Thoracic aorta (tissue), 2 donors: ENCODE measurements at regions not wholly inside any gene's neighbourhood (a gene's known extent, or its start where the extent isn't known, plus 50 kb on each side); places are given as distances from the start of the nearest gene placed in this dataset.

Source experiments
- ATAC-seq: fragments of 150-250 bp; one replicate; pipeline ENCODE4 v1.8.0; 2017; ENCODE audit warnings: low read depth; ENCODE audit not compliant: insufficient number of reproducible peaks, low FRiP score
- DNase-seq: peaks from one replicate; pipeline ENCODE4 v3.0.0-alpha.2; 2020; ENCODE audit warnings: low spot score
- H3K27ac ChIP-seq, 2 donors: fragments of 200-600 bp; sonication (generic); 1 replicate in 1 of 2; 2 replicates in 1 of 2; pipeline ENCODE4 v1.5.1; 2016; ENCODE audit warnings: mild to moderate bottlenecking in 2 of 2, moderate library complexity in 2 of 2
- H3K27me3 ChIP-seq: fragments of 200-600 bp; sonication (generic); replicated peaks from 2 replicates; pipeline ENCODE4 v1.6.0; 2016; ENCODE audit warnings: mild to moderate bottlenecking; ENCODE audit not compliant: insufficient read depth
- H3K36me3 ChIP-seq: fragments of 200-600 bp; sonication (generic); one replicate; pipeline ENCODE4 v1.5.1; 2016
- H3K4me1 ChIP-seq, 2 donors: fragments of 200-600 bp; sonication (generic); 1 replicate in 1 of 2; 2 replicates in 1 of 2; pipeline versions ENCODE4 v1.5.1 to v1.6.0; 2016; ENCODE audit warnings: low read depth in 2 of 2, mild to moderate bottlenecking in 1 of 2; ENCODE audit not compliant: control insufficient read depth in 1 of 2
- H3K4me3 ChIP-seq: fragments of 200-600 bp; sonication (generic); 2 replicates; pipeline ENCODE4 v1.5.1; 2016; ENCODE audit warnings: mild to moderate bottlenecking
- H3K9me3 ChIP-seq: fragments of 200-600 bp; sonication (generic); 2 replicates; pipeline ENCODE4 v1.5.1; 2016
- CTCF ChIP-seq: fragments of 200-600 bp; sonication (generic); IDR thresholded peaks from one replicate; pipeline ENCODE4 v1.5.1; 2019; ENCODE audit warnings: antibody characterized with exemption

DNA sequence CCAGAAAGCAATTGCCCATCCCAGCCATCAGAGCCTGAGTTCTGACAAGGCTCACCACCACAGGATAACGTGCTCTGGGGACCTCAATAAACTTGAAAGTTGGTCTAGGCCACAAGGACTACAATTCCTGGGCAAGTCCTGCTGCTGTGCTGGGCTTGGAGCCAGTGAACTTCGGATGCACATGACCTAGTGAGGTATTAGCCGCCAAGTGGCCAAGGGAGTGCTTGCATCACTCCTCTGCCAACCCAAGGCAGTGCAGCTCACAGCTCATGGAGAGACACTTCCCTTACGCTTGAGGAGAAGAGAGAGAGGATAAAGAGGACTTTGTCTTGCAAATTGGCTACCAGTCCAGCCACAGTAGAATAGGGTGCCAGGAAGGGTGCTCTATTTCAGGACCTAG, 219.6 kb downstream of the MBD2 start:
- no peak for ATAC-seq
- TF ChIP-seq CTCF = no peak

DNA sequence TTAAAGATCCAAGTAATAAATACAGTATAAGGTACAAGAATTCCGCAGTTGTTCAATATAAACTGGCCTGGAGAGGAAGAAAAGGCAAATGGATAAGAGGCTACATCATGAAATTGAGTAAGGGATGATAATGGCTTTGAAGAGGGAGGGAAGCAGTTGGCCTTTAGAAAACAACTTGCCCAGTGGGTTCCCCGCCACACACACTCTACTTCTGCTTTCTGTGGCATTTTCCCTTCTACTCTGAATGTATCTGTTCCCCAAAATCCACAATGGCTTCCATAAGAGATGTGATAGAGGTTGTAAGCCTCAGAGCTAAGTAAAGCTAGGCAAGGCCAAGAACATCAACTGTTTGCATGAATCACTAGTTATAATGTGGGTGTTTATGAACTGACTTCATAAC, 221.3 kb downstream of the MBD2 start:
- no peaks in the 10 kb centered on the region for H3K36me3 ChIP-seq
- DNase-seq (no peak), ATAC-seq (no peak)
- H3K27ac ChIP-seq = no peak overlapping the region
- no peaks in the 10 kb centered on the region for H3K4me1 ChIP-seq
- no peak for TF ChIP-seq CTCF
- H3K4me3 ChIP-seq = no peak overlapping the region
- H3K9me3 ChIP-seq = no peaks in the 10 kb centered on the region
- no peaks in the 10 kb centered on the region for H3K27me3 ChIP-seq

More for the DNA sequence above, 219.6 kb downstream of the MBD2 start:
- H3K9me3 ChIP-seq = no peaks in the 10 kb centered on the region
- no peaks in the 10 kb centered on the region for H3K4me1 ChIP-seq
- no peak overlapping the region for H3K4me3 ChIP-seq
- no peak overlapping the region for H3K27ac ChIP-seq
- no peak for DNase-seq
- no peaks in the 10 kb centered on the region for H3K36me3 ChIP-seq
- no peaks in the 10 kb centered on the region for H3K27me3 ChIP-seq

DNA sequence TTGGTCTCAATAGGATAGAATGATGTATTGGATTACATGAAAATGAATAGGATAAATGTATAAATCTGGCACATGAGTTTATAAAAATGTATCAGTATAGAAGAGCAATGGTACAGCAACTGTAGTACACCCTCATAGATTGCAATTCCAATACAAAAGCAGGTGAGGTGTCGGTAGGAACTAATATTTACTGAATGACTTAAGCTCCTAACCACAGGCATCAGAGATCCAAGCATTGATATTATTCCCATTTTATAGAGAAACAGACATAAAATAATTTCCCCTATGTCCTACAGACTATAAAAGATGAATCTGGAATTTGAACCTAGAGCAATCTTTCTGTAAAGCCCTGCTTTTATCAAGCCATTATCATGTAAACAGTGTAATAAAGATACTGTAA, 227.4 kb downstream of the MBD2 start:
- no peaks in the 10 kb centered on the region for H3K4me1 ChIP-seq
- H3K36me3 ChIP-seq = no peaks in the 10 kb centered on the region
- H3K27me3 ChIP-seq = no peaks in the 10 kb centered on the region
- DNase-seq (no peak), ATAC-seq (no peak)
- TF ChIP-seq CTCF = no peak
- no peak overlapping the region for H3K27ac ChIP-seq
- no peak overlapping the region for H3K4me3 ChIP-seq
- H3K9me3 ChIP-seq = no peaks in the 10 kb centered on the region

- no peak for ATAC-seq
- no peaks in the 10 kb centered on the region for H3K27me3 ChIP-seq
- no peaks in the 10 kb centered on the region for H3K36me3 ChIP-seq
- no peaks in the 10 kb centered on the region for H3K9me3 ChIP-seq
- DNase-seq = no peak
- no peak for TF ChIP-seq CTCF
- H3K4me1 ChIP-seq = no peaks in the 10 kb centered on the region
- no peak overlapping the region for H3K4me3 ChIP-seq
- H3K27ac ChIP-seq = no peak overlapping the region
Measured at GRCh38 chr18:53994016-53994415, 230.5 kb downstream of the MBD2 start.

GRCh38 chr18:53991805-53992204, 232.7 kb downstream of the MBD2 start:
- no peak for ATAC-seq
- no peak overlapping the region for H3K27ac ChIP-seq
- H3K36me3 ChIP-seq = no peaks in the 10 kb centered on the region
- no peaks in the 10 kb centered on the region for H3K27me3 ChIP-seq
- no peak overlapping the region for H3K4me3 ChIP-seq
- no peak for TF ChIP-seq CTCF
- no peaks in the 10 kb centered on the region for H3K4me1 ChIP-seq
- no peak for DNase-seq
- no peaks in the 10 kb centered on the region for H3K9me3 ChIP-seq
